LNCAP (cell line): ENCODE measurements at regions not wholly inside any gene's neighbourhood (a gene's known extent, or its start where the extent isn't known, plus 50 kb on each side); places are given as distances from the start of the nearest gene placed in this dataset.

Experiments used
- CTCF ChIP-seq: fragments of 450-650 bp; IDR thresholded peaks from 2 replicates; pipeline ENCODE4 v1.5.1; 2017; ENCODE audit warnings: mild to moderate bottlenecking

- TF ChIP-seq CTCF = no peak
Observed at GRCh38 chr18:39795350-39795749, 2159.7 kb upstream of the PIK3C3 start.

- TF ChIP-seq CTCF = no peak
Observed at GRCh38 chr18:39793609-39794008, 2161.4 kb upstream of the PIK3C3 start.

- no peak for TF ChIP-seq CTCF
Observed at GRCh38 chr18:39788383-39788782, 2166.7 kb upstream of the PIK3C3 start.

- no peak for TF ChIP-seq CTCF
Observed at GRCh38 chr18:39786477-39786876, 2168.6 kb upstream of the PIK3C3 start.

- no peak for TF ChIP-seq CTCF
Observed at GRCh38 chr18:39784541-39784940, 2170.5 kb upstream of the PIK3C3 start.

GRCh38 chr18:39781565-39781964 is 2173.5 kb upstream of the PIK3C3 start:
- no peak for TF ChIP-seq CTCF

- TF ChIP-seq CTCF = no peak
Observed at GRCh38 chr18:39780774-39781173, 2174.3 kb upstream of the PIK3C3 start.

GRCh38 chr18:39779926-39780325 is 2175.1 kb upstream of the PIK3C3 start:
- TF ChIP-seq CTCF = no peak
